Transverse colon (tissue), 4 donors: ENCODE measurements at regions not wholly inside any gene's neighbourhood (a gene's known extent, or its start where the extent isn't known, plus 50 kb on each side); places are given as distances from the start of the nearest gene placed in this dataset.

Source experiments
- DNase-seq: peaks from one replicate; pipeline ENCODE4 v3.0.0-alpha.2; 2019
- H3K27ac ChIP-seq, 4 donors: fragments of 200-600 bp; sonication (generic); 2 replicates each; pipeline ENCODE4 v1.5.1; 2016 to 2018; ENCODE audit warnings: inconsistent platforms in 4 of 4
- H3K27me3 ChIP-seq: fragments of 200-600 bp; sonication (generic); 2 replicates; pipeline ENCODE4 v1.5.1; 2017; ENCODE audit warnings: inconsistent platforms
- H3K36me3 ChIP-seq, 4 donors: fragments of 200-600 bp; sonication (generic); 2 replicates each; pipeline ENCODE4 v1.5.1; 2017 to 2019; ENCODE audit warnings: inconsistent platforms in 4 of 4
- H3K4me1 ChIP-seq, 4 donors: fragments of 200-600 bp; sonication (generic); 2 replicates each; pipeline ENCODE4 v1.5.1; 2017 to 2020; ENCODE audit warnings: inconsistent platforms in 4 of 4
- H3K4me3 ChIP-seq, 4 donors: fragments of 200-600 bp; sonication (generic); 1 replicate in 1 of 4; 2 replicates in 3 of 4; pipeline versions ENCODE4 v1.5.1 to v1.6.1; 2017 to 2019; ENCODE audit warnings: inconsistent platforms in 4 of 4
- H3K9me3 ChIP-seq, 2 donors: fragments of 200-600 bp; sonication (generic); 2 replicates each; pipeline ENCODE4 v1.5.1; 2017 to 2019; ENCODE audit warnings: inconsistent platforms in 2 of 2
- CTCF ChIP-seq, 5 experiments: fragments of 200-600 bp in 3 of 5; fragments of 450-650 bp in 2 of 5; sonication (generic) in 3 of 5; IDR thresholded peaks; 1 replicate in 2 of 5; 2 replicates in 3 of 5; pipeline ENCODE4 v1.5.1; 2016 to 2017; ENCODE audit warnings: antibody characterized with exemption in 5 of 5, inconsistent platforms in 3 of 5, mild to moderate bottlenecking in 2 of 5, moderate library complexity in 1 of 5
- EP300 ChIP-seq: sonication (generic); formaldehyde crosslinking; IDR thresholded peaks from one replicate; pipeline ENCODE4 v1.6.1; 2017; ENCODE audit warnings: antibody characterized with exemption, low read depth
- POLR2A ChIP-seq: fragments of 450-650 bp; IDR thresholded peaks from one replicate; pipeline ENCODE4 v1.6.1; 2016; ENCODE audit warnings: antibody characterized with exemption, mild to moderate bottlenecking, moderate library complexity
- POLR2AphosphoS5 ChIP-seq, 3 donors: sonication (generic); formaldehyde crosslinking; IDR thresholded peaks; one replicate each; pipeline ENCODE4 v1.6.1; 2016; ENCODE audit warnings: antibody characterized with exemption in 3 of 3
- WGBS, 2 donors: methylation state at CpG; one replicate each; pipeline ENCODE4 v1.1.5; 2018; ENCODE audit warnings: low coverage in 1 of 2; 5-methylcytosine and 5-hydroxymethylcytosine counted together
- in situ Hi-C, 4 donors: fragments of 200-750 bp; cut with MboI; loops; one replicate each; pipeline versions ENCODE4 v1.15.0 to v1.15.1; 2017; ENCODE audit warnings: low sequenced_read_pairs in 3 of 4, low pct_ligation_motif_present in 1 of 4, low pct_unique_long_range_greater_than_20kb in 1 of 4
- intact Hi-C: fragments of 100-400 bp; cut with DNase I; formaldehyde crosslinking; loops from one replicate; pipeline ENCODE4 v1.15.1; 2023; ENCODE audit warnings: low total_unique reads

- intact Hi-C loops (no loop called here), in situ Hi-C loops (no loop called here)
- H3K27ac ChIP-seq = no peak overlapping the region
- 66 to 76% methylated on average over 2 of the region's 2 CpGs for WGBS, 2 donors
- DNase-seq = no peak
- no peaks in the 10 kb centered on the region for H3K4me1 ChIP-seq
- H3K4me3 ChIP-seq = no peak overlapping the region
- H3K9me3 ChIP-seq = no peaks in the 10 kb centered on the region
- TF ChIP-seq POLR2A = no peak
- TF ChIP-seq POLR2AphosphoS5 (IDR thresholded peaks at IDR 0.05) = no peak
- TF ChIP-seq CTCF (IDR thresholded peaks at IDR 0.05) = no peak
- no peak for TF ChIP-seq EP300
- H3K27me3 ChIP-seq = no peaks in the 10 kb centered on the region
- no peaks in the 10 kb centered on the region for H3K36me3 ChIP-seq
Observed at GRCh38 chr17:71380936-71381335, 739.9 kb upstream of the SOX9 start.

- DNase-seq = no peak
- 75 to 81% methylated on average over 2 of the region's 2 CpGs for WGBS, 2 donors
- no peaks in the 10 kb centered on the region for H3K27me3 ChIP-seq
- no peaks in the 10 kb centered on the region for H3K4me1 ChIP-seq
- no peak overlapping the region for H3K27ac ChIP-seq
- H3K36me3 ChIP-seq = no peaks in the 10 kb centered on the region
- in situ Hi-C loops (no loop called here), intact Hi-C loops (no loop called here)
- H3K4me3 ChIP-seq = no peak overlapping the region
- TF ChIP-seq POLR2A = no peak
- no peak for TF ChIP-seq POLR2AphosphoS5 (IDR thresholded peaks at IDR 0.05)
- TF ChIP-seq EP300 = no peak
- no peak for TF ChIP-seq CTCF (IDR thresholded peaks at IDR 0.05)
- H3K9me3 ChIP-seq = no peaks in the 10 kb centered on the region
Observed at GRCh38 chr17:71383091-71383490, 737.7 kb upstream of the SOX9 start.

- Histone ChIP-seq H3K4me3 (no peak overlapping the region), H3K4me1 (no peaks in the 10 kb centered on the region), H3K36me3 (no peaks in the 10 kb centered on the region), H3K27me3 (no peaks in the 10 kb centered on the region), H3K27ac (no peak overlapping the region), H3K9me3 (no peaks in the 10 kb centered on the region)
- no peak for DNase-seq
- intact Hi-C loops = no loop called here
- TF ChIP-seq CTCF (IDR thresholded peaks at IDR 0.05) = no peak
- no peak for TF ChIP-seq POLR2AphosphoS5 (IDR thresholded peaks at IDR 0.05)
- TF ChIP-seq EP300 = no peak
- no peak for TF ChIP-seq POLR2A
- in situ Hi-C loops = no loop called here
Observed at GRCh38 chr17:71387456-71387855, 733.4 kb upstream of the SOX9 start.

- H3K36me3 ChIP-seq = no peaks in the 10 kb centered on the region
- no peak overlapping the region for H3K27ac ChIP-seq
- intact Hi-C loops (no loop called here), in situ Hi-C loops (no loop called here)
- no peaks in the 10 kb centered on the region for H3K4me1 ChIP-seq
- no peaks in the 10 kb centered on the region for H3K27me3 ChIP-seq
- no peak for TF ChIP-seq CTCF (IDR thresholded peaks at IDR 0.05)
- no peak for DNase-seq
- WGBS, 2 donors = 80 to 85% methylated on average over 4 of the region's 4 CpGs
- no peaks in the 10 kb centered on the region for H3K9me3 ChIP-seq
- no peak overlapping the region for H3K4me3 ChIP-seq
Observed at GRCh38 chr17:71392715-71393567, 727.9 kb upstream of the SOX9 start.
